Astrocyte (in vitro differentiated cells and primary cell): ENCODE measurements at regions not wholly inside any gene's neighbourhood (a gene's known extent, or its start where the extent isn't known, plus 50 kb on each side); places are given as distances from the start of the nearest gene placed in this dataset.

Experiments used
- DNase-seq: peaks from one replicate; pipeline ENCODE4 v3.0.0-alpha.2; 2010; ENCODE audit warnings: low read depth
- FAIRE-seq: peaks from 2 replicates; lab custom pipeline; 2011; peaks lifted over from hg19 to GRCh38; lab: Jason Lieb, UNC
- H2AFZ ChIP-seq: 2 replicates; pipeline ENCODE4 v1.6.0; 2012; ENCODE audit warnings: low read depth, low read length, inconsistent platforms
- H3K27ac ChIP-seq: 2 replicates; pipeline ENCODE4 v1.5.1; 2011; ENCODE audit warnings: low read depth, low read length, inconsistent platforms
- H3K27me3 ChIP-seq: 2 replicates; pipeline ENCODE4 v1.6.0; 2011; ENCODE audit warnings: low read length, inconsistent platforms; ENCODE audit not compliant: insufficient read depth
- H3K36me3 ChIP-seq: 2 replicates; pipeline ENCODE4 v1.5.1; 2011; ENCODE audit warnings: low read length, inconsistent platforms; ENCODE audit not compliant: insufficient read depth
- H3K4me1 ChIP-seq: 2 replicates; pipeline ENCODE4 v1.5.1; 2011; ENCODE audit warnings: low read length, inconsistent platforms; ENCODE audit not compliant: insufficient read depth
- H3K4me2 ChIP-seq: 2 replicates; pipeline ENCODE4 v1.6.0; 2012; ENCODE audit warnings: low read length, inconsistent platforms
- H3K4me3 ChIP-seq: 2 replicates; pipeline ENCODE4 v1.5.1; 2011; ENCODE audit warnings: low read depth, mild to moderate bottlenecking, low read length, inconsistent platforms; ENCODE audit not compliant: insufficient read depth
- H3K79me2 ChIP-seq: 2 replicates; pipeline ENCODE4 v1.6.0; 2012; ENCODE audit warnings: mild to moderate bottlenecking, low read length, inconsistent platforms; ENCODE audit not compliant: insufficient read depth
- H3K9ac ChIP-seq: 2 replicates; pipeline ENCODE4 v1.6.0; 2012; ENCODE audit warnings: mild to moderate bottlenecking, low read length, inconsistent platforms
- H3K9me3 ChIP-seq: 2 replicates; pipeline ENCODE4 v1.5.1; 2012; ENCODE audit warnings: low read depth, mild to moderate bottlenecking, low read length, inconsistent platforms; ENCODE audit not compliant: insufficient read depth
- H4K20me1 ChIP-seq: 2 replicates; pipeline ENCODE4 v1.6.0; 2012; ENCODE audit warnings: low read length, inconsistent platforms; ENCODE audit not compliant: insufficient read depth
- H3K27ac Mint-ChIP-seq: one replicate; pipeline ENCODE4 v1.8.0; 2021; ENCODE audit warnings: mild to moderate bottlenecking, mixed read lengths; ENCODE audit not compliant: unreplicated experiment
- H3K27me3 Mint-ChIP-seq: one replicate; pipeline ENCODE4 v1.8.0; 2021; ENCODE audit warnings: low read depth, mixed read lengths; ENCODE audit not compliant: unreplicated experiment
- H3K36me3 Mint-ChIP-seq: one replicate; pipeline ENCODE4 v1.8.0; 2021; ENCODE audit warnings: low read depth, mixed read lengths; ENCODE audit not compliant: unreplicated experiment
- H3K4me1 Mint-ChIP-seq: one replicate; pipeline ENCODE4 v1.8.0; 2021; ENCODE audit warnings: low read depth, mixed read lengths; ENCODE audit not compliant: unreplicated experiment
- H3K4me3 Mint-ChIP-seq: one replicate; pipeline ENCODE4 v1.8.0; 2021; ENCODE audit warnings: mild to moderate bottlenecking, moderate library complexity, mixed read lengths; ENCODE audit not compliant: unreplicated experiment
- H3K9me3 Mint-ChIP-seq: one replicate; pipeline ENCODE4 v1.8.0; 2021; ENCODE audit warnings: mild to moderate bottlenecking, mixed read lengths; ENCODE audit not compliant: unreplicated experiment
- CTCF ChIP-seq: IDR thresholded peaks from 2 replicates; pipeline ENCODE4 v1.5.1; 2011; ENCODE audit warnings: low read depth, mild to moderate bottlenecking, inconsistent platforms, low read length, moderate library complexity; ENCODE audit not compliant: insufficient read depth
- EZH2 ChIP-seq: IDR thresholded peaks from 2 replicates; pipeline ENCODE4 v1.6.1; 2012; ENCODE audit warnings: mild to moderate bottlenecking, low read length, inconsistent platforms; ENCODE audit not compliant: insufficient read depth

- no peaks in the 10 kb centered on the region for H3K4me1 Mint-ChIP-seq
- H3K36me3 Mint-ChIP-seq, result no peaks in the 10 kb centered on the region
- Histone ChIP-seq H3K9me3 (no peaks in the 10 kb centered on the region), H3K9ac (no peak overlapping the region), H3K4me3 (no peak overlapping the region), H3K27ac (no peak overlapping the region), H2AFZ (no peak overlapping the region), H3K4me2 (no peak overlapping the region), H3K4me1 (no peaks in the 10 kb centered on the region), H3K27me3 (no peaks in the 10 kb centered on the region), H3K79me2 (no peaks in the 10 kb centered on the region), H3K36me3 (no peaks in the 10 kb centered on the region), H4K20me1 (no peaks in the 10 kb centered on the region)
- TF ChIP-seq CTCF (no peak), EZH2 (no peak)
- H3K27ac Mint-ChIP-seq, result no peak overlapping the region
- DNase-seq (no peak), FAIRE-seq (no peak)
- no peak overlapping the region for H3K4me3 Mint-ChIP-seq
- H3K9me3 Mint-ChIP-seq, result no peaks in the 10 kb centered on the region
- peaks cover 2% of the 10 kb centered on the region for H3K27me3 Mint-ChIP-seq
Observed at GRCh38 chr4:63814171-63814964, 594.9 kb downstream of the TECRL start.

DNA sequence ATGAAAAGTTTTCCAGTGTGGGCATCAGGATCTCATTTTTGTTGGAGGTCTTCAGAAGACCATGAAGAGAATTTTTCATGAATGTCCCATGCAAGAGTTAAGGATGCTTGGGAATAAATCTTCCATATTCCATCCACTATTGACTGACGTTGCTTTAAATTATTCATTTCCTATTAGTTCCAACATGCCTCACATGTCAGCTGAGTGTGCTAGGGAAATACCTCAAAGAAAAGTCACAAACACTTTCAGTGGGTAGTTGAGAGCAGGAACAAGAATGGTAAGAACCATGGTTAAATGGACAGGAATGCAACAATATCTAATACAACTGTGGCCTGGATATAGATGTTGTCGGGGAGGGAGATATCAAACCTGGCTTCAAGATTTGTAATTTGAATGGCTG lies 610.1 kb downstream of the TECRL start:
- H3K9me3 ChIP-seq, result no peaks in the 10 kb centered on the region
- peaks cover 1% of the 10 kb centered on the region for H3K9me3 Mint-ChIP-seq
- no peaks in the 10 kb centered on the region for H3K27me3 ChIP-seq
- FAIRE-seq (no peak), DNase-seq (no peak)
- no peaks in the 10 kb centered on the region for H3K79me2 ChIP-seq
- H3K27me3 Mint-ChIP-seq, result no peaks in the 10 kb centered on the region
- H3K4me3 Mint-ChIP-seq, result no peak overlapping the region
- H3K4me2 ChIP-seq, result no peak overlapping the region
- TF ChIP-seq EZH2, result no peak
- TF ChIP-seq CTCF, result no peak
- no peaks in the 10 kb centered on the region for H4K20me1 ChIP-seq
- H3K27ac Mint-ChIP-seq, result no peak overlapping the region
- no peak overlapping the region for H3K4me3 ChIP-seq
- no peak overlapping the region for H3K9ac ChIP-seq
- H3K27ac ChIP-seq, result no peak overlapping the region
- H2AFZ ChIP-seq, result no peak overlapping the region
- H3K4me1 ChIP-seq, result no peaks in the 10 kb centered on the region
- H3K4me1 Mint-ChIP-seq, result no peaks in the 10 kb centered on the region
- H3K36me3 Mint-ChIP-seq, result no peaks in the 10 kb centered on the region
- no peaks in the 10 kb centered on the region for H3K36me3 ChIP-seq

GRCh38 chr4:63795301-63795700 lies 613.9 kb downstream of the TECRL start:
- Histone ChIP-seq H3K9ac (no peak overlapping the region), H3K9me3 (no peaks in the 10 kb centered on the region), H2AFZ (no peak overlapping the region), H3K4me2 (no peak overlapping the region), H3K4me3 (no peak overlapping the region), H4K20me1 (no peaks in the 10 kb centered on the region), H3K27me3 (no peaks in the 10 kb centered on the region), H3K36me3 (no peaks in the 10 kb centered on the region), H3K4me1 (no peaks in the 10 kb centered on the region), H3K27ac (no peak overlapping the region), H3K79me2 (no peaks in the 10 kb centered on the region)
- no peaks in the 10 kb centered on the region for H3K4me1 Mint-ChIP-seq
- no peaks in the 10 kb centered on the region for H3K36me3 Mint-ChIP-seq
- DNase-seq (no peak), FAIRE-seq (no peak)
- no peaks in the 10 kb centered on the region for H3K27me3 Mint-ChIP-seq
- TF ChIP-seq CTCF, result no peak
- peaks cover 1% of the 10 kb centered on the region for H3K9me3 Mint-ChIP-seq
- H3K4me3 Mint-ChIP-seq, result no peak overlapping the region
- H3K27ac Mint-ChIP-seq, result no peak overlapping the region
